Activated T-cell treated with anti-CD3 and anti-CD28 coated beads for 48 hours (primary cell): ENCODE measurements at regions not wholly inside any gene's neighbourhood (a gene's known extent, or its start where the extent isn't known, plus 50 kb on each side); places are given as distances from the start of the nearest gene placed in this dataset.
"Not testable (repeated sequence)": the region's sequence is repeated elsewhere in the genome, so short reads cannot be mapped to it uniquely, and the experiment has no call there.

Experiments used
- DNase-seq: peaks from one replicate; pipeline ENCODE4 v3.0.0-alpha.2; 2020; ENCODE audit warnings: low read depth

- no peak for DNase-seq
Measured at GRCh38 chr2:193461431-193461934, 1266.8 kb upstream of the TMEFF2 start.

- DNase-seq, result no peak
Measured at GRCh38 chr2:193446967-193447366, 1252.2 kb upstream of the TMEFF2 start.

GRCh38 chr2:193442293-193442692 lies 1247.6 kb upstream of the TMEFF2 start:
- DNase-seq, result no peak

- no peak for DNase-seq
Measured at GRCh38 chr2:193428336-193428818, 1233.6 kb upstream of the TMEFF2 start.

GRCh38 chr2:193412368-193412767 lies 1217.6 kb upstream of the TMEFF2 start:
- not testable (repeated sequence) for DNase-seq

GRCh38 chr2:193409951-193410350 lies 1215.2 kb upstream of the TMEFF2 start:
- DNase-seq, result no peak

GRCh38 chr2:193382583-193382982 lies 1187.8 kb upstream of the TMEFF2 start:
- no peak for DNase-seq

- no peak for DNase-seq
Measured at GRCh38 chr2:193377789-193378188, 1183.1 kb upstream of the TMEFF2 start.

GRCh38 chr2:193373120-193373519 lies 1178.4 kb upstream of the TMEFF2 start:
- no peak for DNase-seq

- DNase-seq, result no peak
Measured at GRCh38 chr2:193371200-193371599, 1176.5 kb upstream of the TMEFF2 start.

- no peak for DNase-seq
Measured at GRCh38 chr2:193368615-193369014, 1173.9 kb upstream of the TMEFF2 start.

GRCh38 chr2:193357508-193357907 lies 1162.8 kb upstream of the TMEFF2 start:
- DNase-seq, result no peak

- DNase-seq, result not testable (repeated sequence)
Measured at GRCh38 chr2:193352665-193353242, 1158.0 kb upstream of the TMEFF2 start.

GRCh38 chr2:193350509-193350908 lies 1155.8 kb upstream of the TMEFF2 start:
- DNase-seq, result no peak

- DNase-seq, result no peak
Measured at GRCh38 chr2:193349642-193350041, 1154.9 kb upstream of the TMEFF2 start.

GRCh38 chr2:193348055-193348454 lies 1153.3 kb upstream of the TMEFF2 start:
- no peak for DNase-seq

GRCh38 chr2:193336781-193337180 lies 1142.0 kb upstream of the TMEFF2 start:
- DNase-seq, result no peak

- no peak for DNase-seq
Measured at GRCh38 chr2:193334401-193334800, 1139.7 kb upstream of the TMEFF2 start.

GRCh38 chr2:193333539-193333938 lies 1138.8 kb upstream of the TMEFF2 start:
- DNase-seq, result no peak

GRCh38 chr2:193332941-193333340 lies 1138.2 kb upstream of the TMEFF2 start:
- DNase-seq, result no peak

- DNase-seq, result no peak
Measured at GRCh38 chr2:193331676-193332075, 1136.9 kb upstream of the TMEFF2 start.

- no peak for DNase-seq
Measured at GRCh38 chr2:193326296-193326695, 1131.6 kb upstream of the TMEFF2 start.

- DNase-seq, result no peak
Measured at GRCh38 chr2:193315428-193316091, 1120.8 kb upstream of the TMEFF2 start.

GRCh38 chr2:193303464-193303863 lies 1108.7 kb upstream of the TMEFF2 start:
- DNase-seq, result no peak
